ENCODE measurements at regions not wholly inside any gene's neighbourhood (a gene's known extent, or its start where the extent isn't known, plus 50 kb on each side); places are given as distances from the start of the nearest gene placed in this dataset.

GRCh38 chr4:185893500-185893899 is 81.5 kb upstream of the SORBS2 start:
- no peak for DNase-seq (ENCODE audit: low read depth in 2 of 2)

- DNase-seq (ENCODE audit: low read depth in 2 of 2) = no peak
Observed at GRCh38 chr4:185894481-185894880, 82.5 kb upstream of the SORBS2 start.

GRCh38 chr4:185895351-185895750 is 83.4 kb upstream of the SORBS2 start:
- no peak for DNase-seq (ENCODE audit: low read depth in 2 of 2)

GRCh38 chr4:185895866-185896265 is 83.9 kb upstream of the SORBS2 start:
- DNase-seq (ENCODE audit: low read depth in 2 of 2) = no peak

- no peak for DNase-seq (ENCODE audit: low read depth in 2 of 2)
Observed at GRCh38 chr4:185896817-185897488, 85.0 kb upstream of the SORBS2 start.

- DNase-seq (ENCODE audit: low read depth in 2 of 2) = no peak
Observed at GRCh38 chr4:185898413-185898812, 86.4 kb upstream of the SORBS2 start.

DNA sequence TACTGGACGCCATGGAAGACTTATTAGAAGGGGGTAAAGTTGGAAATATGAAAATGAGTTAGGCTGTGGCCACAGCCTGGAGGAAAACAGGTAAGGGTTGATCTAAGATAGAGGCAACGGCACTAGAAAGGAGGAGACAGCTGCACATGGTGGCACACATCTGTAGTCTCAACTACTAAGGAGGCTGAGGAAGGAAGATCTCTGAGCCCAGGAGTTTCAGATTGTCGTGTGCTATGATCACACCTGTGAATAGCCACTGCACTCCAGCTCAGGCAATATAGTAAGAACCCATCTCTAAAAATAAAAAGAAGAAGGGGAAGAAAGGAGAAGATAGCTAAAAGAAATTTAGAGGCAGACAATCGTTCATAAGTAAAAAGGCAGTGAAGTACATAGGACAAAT is 87.8 kb upstream of the SORBS2 start:
- no peak for DNase-seq (ENCODE audit: low read depth in 2 of 2)

DNA sequence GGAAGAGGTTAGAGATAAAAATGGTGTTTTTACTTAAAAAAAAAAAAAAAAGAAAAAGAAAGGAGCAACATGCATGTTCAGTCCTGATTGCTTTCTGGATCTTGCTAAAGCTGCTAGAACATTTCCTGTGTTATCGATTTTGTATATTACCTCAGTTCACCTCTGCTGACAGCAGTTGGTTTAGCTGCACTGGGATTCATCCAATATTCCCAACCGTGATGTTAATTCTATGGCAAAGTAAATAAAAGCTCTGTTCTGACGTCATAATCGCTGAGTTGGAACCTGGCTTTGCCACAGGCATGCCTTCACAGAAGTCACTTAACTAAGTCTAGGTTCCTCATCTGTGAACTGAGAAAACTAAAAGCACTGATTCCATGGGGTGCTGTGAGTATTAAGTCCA is 90.7 kb upstream of the SORBS2 start:
- no peak for DNase-seq (ENCODE audit: low read depth in 2 of 2)

- no peak for DNase-seq (ENCODE audit: low read depth in 2 of 2)
Observed at GRCh38 chr4:185903205-185903604, 91.2 kb upstream of the SORBS2 start.

DNA sequence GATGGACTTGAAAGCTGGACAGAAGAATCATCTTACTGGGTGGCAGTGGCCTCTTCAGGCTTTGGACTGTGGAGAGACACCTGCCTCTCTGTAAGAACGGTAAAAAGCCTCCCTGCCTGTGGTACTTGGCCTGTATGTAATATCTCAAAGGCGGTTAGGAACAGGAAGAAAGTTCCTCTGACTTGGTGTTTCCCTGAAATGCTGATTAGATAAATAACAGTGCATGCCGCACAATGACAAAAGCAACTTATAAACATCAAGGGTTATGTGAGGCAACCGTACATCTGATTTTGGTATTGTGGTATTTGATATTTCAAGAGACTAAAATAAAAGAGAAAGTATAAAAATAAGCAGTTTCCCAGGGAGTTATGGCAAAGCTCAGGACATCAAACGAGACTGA is 92.4 kb upstream of the SORBS2 start:
- no peak for DNase-seq (ENCODE audit: low read depth in 2 of 2)

DNA sequence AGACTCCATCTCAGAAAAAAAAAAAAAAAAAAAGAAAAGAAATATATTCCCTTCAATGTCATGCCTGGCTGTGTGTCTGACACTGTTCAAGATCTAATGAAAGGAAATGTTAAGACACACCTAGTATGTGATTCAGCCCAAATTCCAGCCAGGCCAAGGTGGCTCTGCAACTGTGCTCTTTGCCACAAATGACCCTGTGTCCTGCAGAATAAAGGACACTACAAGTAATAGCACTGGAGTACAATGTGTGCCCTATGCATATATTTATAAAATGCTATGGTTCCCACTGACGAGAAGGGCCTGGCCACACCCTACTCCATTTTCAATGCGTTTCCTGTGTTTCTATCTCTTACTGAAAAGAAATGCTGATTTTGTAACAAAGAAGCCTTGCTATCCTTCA is 98.0 kb upstream of the SORBS2 start:
- DNase-seq (ENCODE audit: low read depth in 2 of 2) = no peak

DNA sequence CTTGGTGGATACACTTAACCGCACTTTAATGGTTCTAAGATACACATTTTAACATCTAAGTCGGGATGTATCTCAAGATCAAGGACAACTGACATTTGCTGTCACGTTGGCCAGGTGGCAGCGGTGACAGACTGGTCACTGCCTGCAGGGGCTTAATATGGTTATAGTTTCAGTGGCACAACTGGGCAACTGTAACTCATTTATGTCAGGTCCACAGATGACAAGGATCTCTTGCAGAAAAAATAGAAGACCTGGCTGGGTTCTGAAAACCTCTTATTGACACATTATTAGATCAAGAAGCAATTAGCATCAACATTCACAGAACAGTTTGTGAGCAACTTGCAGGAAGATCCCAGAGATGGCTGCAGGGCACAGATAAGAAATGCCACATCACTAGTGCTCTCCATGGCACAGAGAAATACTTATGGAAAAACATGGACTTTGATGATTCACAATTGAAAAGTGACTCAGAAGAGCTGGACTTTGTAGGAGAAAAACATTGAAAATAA is 99.6 kb upstream of the SORBS2 start:
- DNase-seq (ENCODE audit: low read depth in 2 of 2) = peak; percentile 4 to 23

GRCh38 chr4:185912779-185913178 is 100.8 kb upstream of the SORBS2 start:
- DNase-seq (ENCODE audit: low read depth in 2 of 2) = peak; percentile 20 to 40

GRCh38 chr4:185914583-185915199 is 102.7 kb upstream of the SORBS2 start:
- DNase-seq (ENCODE audit: low read depth in 2 of 2) = peak in 1 of 2 donors; percentile 25

DNA sequence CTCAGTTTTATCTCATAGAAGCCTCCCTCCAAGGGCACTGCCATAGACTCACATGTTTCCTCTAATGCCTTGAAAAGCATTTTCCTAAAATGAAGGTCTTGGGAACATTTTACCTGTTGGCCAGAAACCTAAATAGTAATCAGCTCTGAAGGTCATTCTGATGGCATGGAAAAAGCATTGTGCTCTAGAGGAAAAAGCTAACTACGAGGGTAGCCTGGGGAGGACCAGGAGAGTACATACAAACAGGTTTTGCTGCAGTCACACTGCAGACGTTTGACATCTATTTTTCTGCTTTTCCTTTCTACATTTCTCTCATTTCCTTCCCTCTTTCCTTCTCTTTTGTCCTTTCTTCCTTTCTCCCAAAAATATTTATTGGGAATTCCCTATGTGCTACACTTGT is 103.3 kb upstream of the SORBS2 start:
- peak in 1 of 2 donors; percentile 8 for DNase-seq (ENCODE audit: low read depth in 2 of 2)

- no peak for DNase-seq (ENCODE audit: low read depth in 2 of 2)
Observed at GRCh38 chr4:185915817-185916216, 103.8 kb upstream of the SORBS2 start.

DNA sequence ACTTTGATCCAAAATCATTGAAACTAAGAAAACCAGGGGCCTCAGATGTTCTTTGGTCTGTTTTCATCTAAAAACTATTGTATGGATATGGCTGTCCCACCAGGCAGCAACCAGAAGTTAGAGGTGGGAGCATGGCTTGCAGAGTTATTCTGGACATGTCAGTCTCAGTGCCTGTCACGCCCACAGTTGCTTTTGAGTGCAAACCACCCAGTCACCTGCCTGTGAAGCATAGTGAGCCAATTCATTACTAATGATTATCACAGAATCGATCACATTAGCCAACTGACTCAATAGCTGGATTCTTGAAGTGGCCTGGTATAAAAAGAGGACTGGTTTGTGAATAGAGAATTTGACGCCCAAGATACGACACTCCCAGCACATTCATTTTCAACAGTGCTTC is 104.2 kb upstream of the SORBS2 start:
- no peak for DNase-seq (ENCODE audit: low read depth in 2 of 2)

DNA sequence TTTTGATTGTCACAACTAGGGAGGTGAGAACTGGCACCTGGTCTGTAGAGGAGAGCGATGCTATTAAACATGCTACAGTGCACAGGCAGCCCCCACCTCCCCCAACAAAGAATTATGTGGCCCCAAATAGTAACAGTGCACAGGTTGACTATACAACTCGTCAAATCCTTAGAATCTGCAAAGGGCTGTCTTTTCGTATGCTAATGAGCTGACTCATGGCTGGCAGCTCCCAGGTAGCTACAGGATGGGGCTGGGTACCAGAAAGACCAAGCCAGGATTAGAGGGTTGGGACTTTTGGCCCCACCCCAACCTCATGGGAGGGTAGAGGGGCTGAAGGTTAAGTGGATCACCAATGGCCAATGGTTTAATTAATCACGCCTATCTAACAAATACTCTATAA is 104.7 kb upstream of the SORBS2 start:
- DNase-seq (ENCODE audit: low read depth in 2 of 2) = no peak

GRCh38 chr4:185919107-185919506 is 107.1 kb upstream of the SORBS2 start:
- DNase-seq (ENCODE audit: low read depth in 2 of 2) = no peak

- DNase-seq (ENCODE audit: low read depth in 2 of 2) = no peak
Observed at GRCh38 chr4:185920171-185920570, 108.2 kb upstream of the SORBS2 start.

- no peak for DNase-seq (ENCODE audit: low read depth in 2 of 2)
Observed at GRCh38 chr4:185920691-185921260, 108.8 kb upstream of the SORBS2 start.

GRCh38 chr4:185921583-185922555 is 109.9 kb upstream of the SORBS2 start:
- DNase-seq (ENCODE audit: low read depth in 2 of 2) = peak; percentile 8 to 18

Measured in lung microvascular endothelial cell (primary cell).